Tibial nerve (tissue), 4 donors: ENCODE measurements at regions not wholly inside any gene's neighbourhood (a gene's known extent, or its start where the extent isn't known, plus 50 kb on each side); places are given as distances from the start of the nearest gene placed in this dataset.

Experiments used
- DNase-seq, 2 donors: peaks; one replicate each; pipeline ENCODE4 v3.0.0-alpha.2; 2019; ENCODE audit warnings: low spot score in 2 of 2
- H3K27ac ChIP-seq, 4 donors: fragments of 200-600 bp; sonication (generic) in 3 of 4; one replicate each; pipeline ENCODE4 v1.5.1; 2017 to 2019; ENCODE audit warnings: mild to moderate bottlenecking in 1 of 4
- H3K27me3 ChIP-seq, 2 donors: fragments of 200-600 bp; sonication (generic) in 1 of 2; one replicate each; pipeline versions ENCODE4 v1.5.1 to v1.6.0; 2017 to 2019
- H3K36me3 ChIP-seq, 3 donors: fragments of 200-600 bp; sonication (generic); one replicate each; pipeline ENCODE4 v1.5.1; 2018 to 2019
- H3K4me1 ChIP-seq, 4 donors: fragments of 200-600 bp; sonication (generic) in 3 of 4; one replicate each; pipeline ENCODE4 v1.5.1; 2017 to 2019
- H3K4me3 ChIP-seq, 4 donors: fragments of 200-600 bp; sonication (generic) in 3 of 4; one replicate each; pipeline ENCODE4 v1.5.1; 2017 to 2019; ENCODE audit warnings: mild to moderate bottlenecking in 1 of 4, moderate library complexity in 1 of 4
- H3K9me3 ChIP-seq, 4 donors: fragments of 200-600 bp; sonication (generic) in 3 of 4; one replicate each; pipeline ENCODE4 v1.5.1; 2017 to 2019
- EP300 ChIP-seq, 2 donors: sonication (generic); formaldehyde crosslinking; IDR thresholded peaks; one replicate each; pipeline ENCODE4 v1.6.1; 2017; ENCODE audit warnings: antibody characterized with exemption in 2 of 2, mild to moderate bottlenecking in 1 of 2
- POLR2A ChIP-seq, 2 donors: fragments of 450-650 bp; IDR thresholded peaks; one replicate each; pipeline ENCODE4 v1.6.1; 2017; ENCODE audit warnings: antibody characterized with exemption in 2 of 2, mild to moderate bottlenecking in 2 of 2, moderate library complexity in 2 of 2
- WGBS, 2 donors: methylation state at CpG; one replicate each; pipeline ENCODE4 v1.1.5; 2018; 5-methylcytosine and 5-hydroxymethylcytosine counted together
- TF ChIP-seq, protein P1 (sequence below), 5 experiments: fragments of 200-600 bp in 3 of 5; fragments of 450-650 bp in 2 of 5; sonication (generic) in 3 of 5; IDR thresholded peaks; one replicate each; pipeline ENCODE4 v1.5.1; 2016 to 2019; ENCODE audit warnings: antibody characterized with exemption in 5 of 5, mild to moderate bottlenecking in 3 of 5, moderate library complexity in 2 of 5

DNA sequence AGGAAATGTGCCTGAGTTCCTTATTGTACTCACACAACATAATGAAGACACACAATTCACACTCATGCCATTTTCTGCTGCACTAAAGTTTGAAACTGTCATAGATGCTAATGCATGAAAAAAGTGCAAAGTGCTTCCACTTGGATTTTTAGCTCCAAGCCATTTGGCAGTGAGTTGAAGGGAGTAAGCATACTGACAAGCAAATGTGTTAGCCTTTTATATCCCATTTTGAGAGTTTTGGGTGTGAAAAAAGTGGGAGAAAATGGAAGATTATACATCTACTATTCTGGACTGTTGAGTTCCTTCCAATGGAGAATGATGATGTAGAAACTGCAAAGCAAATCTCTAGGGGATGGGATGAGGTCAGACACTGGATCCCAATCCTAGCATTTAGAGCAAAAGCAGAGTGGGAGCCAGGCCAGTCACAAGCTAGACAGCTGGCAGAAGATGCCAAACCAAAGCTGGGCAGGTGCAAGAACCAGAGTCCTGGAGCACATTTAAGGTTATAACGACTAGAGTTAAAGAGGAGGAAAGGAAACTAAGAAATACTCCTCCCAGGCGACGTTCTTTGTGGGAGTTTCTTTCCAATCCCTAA lies 216.8 kb downstream of the FBXO8 start:
- Histone ChIP-seq H3K36me3 (no peaks in the 10 kb centered on the region), H3K9me3 (no peaks in the 10 kb centered on the region), H3K4me1 (no peaks in the 10 kb centered on the region), H3K27ac (no peak overlapping the region), H3K4me3 (no peak overlapping the region), H3K27me3 (no peaks in the 10 kb centered on the region)
- TF ChIP-seq POLR2A (IDR thresholded peaks at IDR 0.05) = no peak
- TF ChIP-seq, protein P1, sequence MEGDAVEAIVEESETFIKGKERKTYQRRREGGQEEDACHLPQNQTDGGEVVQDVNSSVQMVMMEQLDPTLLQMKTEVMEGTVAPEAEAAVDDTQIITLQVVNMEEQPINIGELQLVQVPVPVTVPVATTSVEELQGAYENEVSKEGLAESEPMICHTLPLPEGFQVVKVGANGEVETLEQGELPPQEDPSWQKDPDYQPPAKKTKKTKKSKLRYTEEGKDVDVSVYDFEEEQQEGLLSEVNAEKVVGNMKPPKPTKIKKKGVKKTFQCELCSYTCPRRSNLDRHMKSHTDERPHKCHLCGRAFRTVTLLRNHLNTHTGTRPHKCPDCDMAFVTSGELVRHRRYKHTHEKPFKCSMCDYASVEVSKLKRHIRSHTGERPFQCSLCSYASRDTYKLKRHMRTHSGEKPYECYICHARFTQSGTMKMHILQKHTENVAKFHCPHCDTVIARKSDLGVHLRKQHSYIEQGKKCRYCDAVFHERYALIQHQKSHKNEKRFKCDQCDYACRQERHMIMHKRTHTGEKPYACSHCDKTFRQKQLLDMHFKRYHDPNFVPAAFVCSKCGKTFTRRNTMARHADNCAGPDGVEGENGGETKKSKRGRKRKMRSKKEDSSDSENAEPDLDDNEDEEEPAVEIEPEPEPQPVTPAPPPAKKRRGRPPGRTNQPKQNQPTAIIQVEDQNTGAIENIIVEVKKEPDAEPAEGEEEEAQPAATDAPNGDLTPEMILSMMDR (IDR thresholded peaks at IDR 0.05) = no peak
- TF ChIP-seq EP300 (IDR thresholded peaks at IDR 0.05) = no peak
- no peak for DNase-seq
- 74 to 87% methylated on average over 3 of the region's 3 CpGs for WGBS, 2 donors

DNA sequence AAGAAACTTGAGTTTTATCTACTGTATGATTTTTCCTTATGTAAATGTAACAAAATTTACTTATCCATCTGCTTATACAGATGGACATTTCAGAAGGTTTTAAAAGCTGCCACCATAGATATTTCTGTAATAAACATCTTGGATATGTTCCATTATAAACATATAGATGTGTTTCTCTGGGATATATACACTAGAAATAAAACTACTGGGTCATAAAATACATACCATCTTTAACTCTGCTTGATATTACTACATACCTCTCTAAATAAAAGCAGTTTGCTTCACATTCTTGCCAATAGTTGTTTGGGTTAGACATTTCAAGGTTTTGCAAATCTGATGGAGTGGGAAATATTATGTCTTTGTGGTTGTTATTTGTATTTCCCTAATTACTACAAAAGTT lies 220.6 kb downstream of the FBXO8 start:
- H3K4me3 ChIP-seq = no peak overlapping the region
- H3K36me3 ChIP-seq = no peaks in the 10 kb centered on the region
- H3K4me1 ChIP-seq = no peaks in the 10 kb centered on the region
- peaks cover 0 to 14% (median 0%) of the 10 kb centered on the region in 4 donors for H3K9me3 ChIP-seq
- TF ChIP-seq EP300 (IDR thresholded peaks at IDR 0.05) (no peak), POLR2A (IDR thresholded peaks at IDR 0.05) (no peak)
- TF ChIP-seq, protein P1 (IDR thresholded peaks at IDR 0.05) = no peak
- no peak overlapping the region for H3K27ac ChIP-seq
- no peak for DNase-seq
- no peaks in the 10 kb centered on the region for H3K27me3 ChIP-seq

DNA sequence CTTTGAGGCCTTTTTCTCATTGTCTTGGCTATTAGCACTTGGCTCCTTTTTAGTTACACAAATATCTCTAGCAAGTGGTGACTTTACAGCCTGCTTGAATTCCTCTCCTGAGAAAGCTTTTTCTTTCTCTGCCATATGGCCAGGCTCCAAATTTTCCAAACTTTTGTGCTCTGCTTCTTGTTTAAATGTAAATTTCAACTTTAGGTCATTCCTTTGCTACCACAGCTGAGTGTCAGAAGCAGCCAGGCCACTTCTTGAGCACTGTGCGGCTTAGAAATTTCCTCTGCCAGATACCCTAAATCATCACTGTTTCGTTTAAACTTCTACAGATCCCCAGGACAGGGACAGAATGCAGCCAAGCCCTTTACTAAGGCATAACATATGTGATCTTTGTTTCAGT lies 222.4 kb downstream of the FBXO8 start:
- no peaks in the 10 kb centered on the region for H3K36me3 ChIP-seq
- no peak overlapping the region for H3K4me3 ChIP-seq
- WGBS, 2 donors = 59 to 73% methylated on average over 2 of the region's 2 CpGs
- no peaks in the 10 kb centered on the region for H3K4me1 ChIP-seq
- peaks cover 0 to 17% (median 0%) of the 10 kb centered on the region in 4 donors for H3K9me3 ChIP-seq
- no peaks in the 10 kb centered on the region for H3K27me3 ChIP-seq
- no peak for DNase-seq
- H3K27ac ChIP-seq = no peak overlapping the region
- TF ChIP-seq, protein P1 (IDR thresholded peaks at IDR 0.05) = no peak
- no peak for TF ChIP-seq EP300 (IDR thresholded peaks at IDR 0.05)
- no peak for TF ChIP-seq POLR2A (IDR thresholded peaks at IDR 0.05)

DNA sequence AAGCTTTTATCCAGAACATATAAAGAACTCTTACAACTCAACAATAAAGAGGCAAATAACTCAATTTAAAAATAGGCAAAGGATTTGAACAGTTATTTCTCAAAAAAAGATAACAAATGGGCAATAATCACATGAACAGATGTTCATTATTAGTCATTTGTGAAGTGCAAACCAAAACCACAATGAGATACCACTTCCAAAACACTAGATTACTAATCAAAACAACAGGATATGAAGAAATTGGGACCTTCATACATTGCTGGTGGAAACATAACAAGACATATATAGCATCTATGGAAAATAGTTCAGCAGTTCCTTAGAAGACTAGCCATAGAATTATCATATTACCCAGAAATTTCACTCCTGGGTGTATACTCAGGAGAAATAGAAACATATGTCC lies 224.6 kb downstream of the FBXO8 start:
- Histone ChIP-seq H3K27ac (no peak overlapping the region), H3K36me3 (no peaks in the 10 kb centered on the region), H3K9me3 (peaks cover 0 to 18% (median 0%) of the 10 kb centered on the region in 4 donors), H3K4me3 (no peak overlapping the region), H3K4me1 (no peaks in the 10 kb centered on the region), H3K27me3 (no peaks in the 10 kb centered on the region)
- DNase-seq = no peak
- no peak for TF ChIP-seq POLR2A (IDR thresholded peaks at IDR 0.05)
- TF ChIP-seq, protein P1 (IDR thresholded peaks at IDR 0.05) = no peak
- TF ChIP-seq EP300 (IDR thresholded peaks at IDR 0.05) = no peak

DNA sequence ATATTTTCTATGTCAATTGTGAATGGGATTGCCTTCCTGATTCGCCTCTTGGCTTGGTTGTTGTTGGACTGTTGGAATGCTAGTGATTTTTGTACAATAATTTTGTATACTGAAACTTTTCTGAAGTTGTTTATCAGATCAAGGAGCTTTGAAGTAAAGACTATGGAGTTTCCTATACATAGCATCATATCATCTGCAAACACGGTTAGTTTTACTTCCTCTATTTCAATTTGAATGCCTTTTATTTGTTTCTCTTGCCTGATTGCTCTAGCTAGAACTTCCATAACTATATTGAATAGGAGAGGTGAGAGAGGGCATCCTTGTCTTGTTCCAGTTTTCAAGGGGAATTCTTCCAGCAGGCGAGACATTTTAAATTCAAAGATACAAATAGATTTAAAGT lies 226.5 kb downstream of the FBXO8 start:
- Histone ChIP-seq H3K9me3 (peaks cover 0 to 18% (median 0%) of the 10 kb centered on the region in 4 donors), H3K4me1 (no peaks in the 10 kb centered on the region), H3K27me3 (no peaks in the 10 kb centered on the region), H3K4me3 (no peak overlapping the region), H3K27ac (no peak overlapping the region), H3K36me3 (no peaks in the 10 kb centered on the region)
- TF ChIP-seq, protein P1 (IDR thresholded peaks at IDR 0.05) = no peak
- TF ChIP-seq EP300 (IDR thresholded peaks at IDR 0.05) = no peak
- TF ChIP-seq POLR2A (IDR thresholded peaks at IDR 0.05) = no peak
- 75 to 79% methylated on average over 3 of the region's 3 CpGs for WGBS, 2 donors
- no peak for DNase-seq
